Effector CD8-positive, alpha-beta T cell (primary cell): ENCODE measurements at regions not wholly inside any gene's neighbourhood (a gene's known extent, or its start where the extent isn't known, plus 50 kb on each side); places are given as distances from the start of the nearest gene placed in this dataset.
"Not testable (repeated sequence)": the region's sequence is repeated elsewhere in the genome, so short reads cannot be mapped to it uniquely, and the experiment has no call there.

Experiments used
- DNase-seq: peaks from one replicate; lab custom pipeline; 2025; lab: John Stamatoyannopoulos, UW

DNA sequence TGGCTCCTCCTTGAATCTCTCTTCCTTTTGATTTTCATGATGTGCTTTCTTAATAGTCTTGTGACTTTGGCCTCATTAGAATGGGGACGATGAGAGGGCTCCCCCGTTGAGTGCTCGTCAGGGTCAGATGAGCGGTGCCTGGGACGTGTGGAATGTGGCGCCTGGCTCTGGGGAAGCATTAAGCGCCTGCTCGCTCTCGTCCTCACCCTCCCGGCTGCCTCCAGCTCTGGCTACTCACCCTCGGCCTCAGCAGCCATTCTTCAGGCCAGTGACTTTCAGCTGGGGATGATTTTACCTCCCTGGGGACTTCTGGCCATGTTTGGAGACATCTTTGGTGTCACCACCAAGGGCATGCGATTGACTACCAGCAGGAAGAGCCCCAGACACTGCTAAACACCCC lies 69.7 kb downstream of the RPS6KA4 start:
- no peak for DNase-seq

DNA sequence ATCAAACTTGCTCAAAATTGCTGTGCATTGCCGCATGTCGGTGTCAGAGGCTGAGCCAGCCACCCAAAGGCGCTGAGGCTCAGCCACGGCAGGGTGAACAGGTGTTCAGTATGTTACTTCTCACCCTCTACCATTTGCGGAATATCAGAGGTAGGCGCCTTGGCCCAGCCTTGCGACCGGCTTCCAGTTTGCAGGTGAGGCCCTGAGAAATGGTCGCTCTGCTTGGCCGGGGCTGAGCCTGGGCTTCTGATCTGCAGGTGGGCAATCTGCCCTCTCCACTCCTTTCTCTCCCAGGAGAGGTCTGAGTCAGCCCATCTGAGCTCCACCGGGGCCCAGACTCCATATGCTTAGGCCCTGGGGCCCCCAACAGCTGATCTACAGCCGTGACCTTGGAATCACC lies 71.0 kb downstream of the RPS6KA4 start:
- DNase-seq, result no peak

DNA sequence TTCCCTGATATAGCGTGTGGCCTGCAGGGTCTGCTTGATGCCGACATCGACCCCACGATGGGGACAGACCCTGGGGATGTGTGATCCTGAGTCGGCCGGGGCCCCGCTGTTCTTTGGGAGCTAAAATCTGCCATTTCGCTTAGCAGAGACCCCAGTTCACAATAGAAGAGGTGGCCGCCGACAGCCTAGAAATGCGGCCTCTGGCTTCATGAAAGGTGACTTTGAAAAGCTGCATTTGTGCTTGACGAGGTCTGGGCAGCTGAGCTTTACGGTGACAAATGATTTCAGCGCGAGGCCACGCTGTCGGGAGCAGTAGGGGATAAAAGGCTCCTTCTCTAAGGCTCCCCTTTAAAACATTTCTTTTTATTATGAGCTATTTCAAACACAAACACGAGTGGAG lies 71.7 kb downstream of the RPS6KA4 start:
- DNase-seq, result no peak

DNA sequence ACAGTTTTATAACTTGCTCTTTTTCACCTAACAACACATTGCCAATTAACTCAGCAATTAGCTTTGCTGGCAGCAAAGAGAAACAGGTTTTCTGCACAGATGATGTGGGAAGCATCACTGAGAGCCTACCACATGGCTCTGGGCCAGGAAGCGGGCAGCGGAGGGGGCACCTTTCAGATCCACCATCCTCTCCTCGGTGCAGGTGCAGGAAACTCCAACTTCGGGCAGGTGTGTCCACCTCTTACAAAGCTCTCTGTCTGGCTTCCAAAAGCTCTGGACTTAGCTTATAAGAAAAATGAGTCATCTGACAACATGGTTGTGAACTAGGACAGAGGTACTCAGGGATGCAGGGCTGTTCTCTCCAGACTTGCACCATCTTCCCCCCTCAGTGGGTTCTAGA lies 77.0 kb downstream of the RPS6KA4 start:
- no peak for DNase-seq

DNA sequence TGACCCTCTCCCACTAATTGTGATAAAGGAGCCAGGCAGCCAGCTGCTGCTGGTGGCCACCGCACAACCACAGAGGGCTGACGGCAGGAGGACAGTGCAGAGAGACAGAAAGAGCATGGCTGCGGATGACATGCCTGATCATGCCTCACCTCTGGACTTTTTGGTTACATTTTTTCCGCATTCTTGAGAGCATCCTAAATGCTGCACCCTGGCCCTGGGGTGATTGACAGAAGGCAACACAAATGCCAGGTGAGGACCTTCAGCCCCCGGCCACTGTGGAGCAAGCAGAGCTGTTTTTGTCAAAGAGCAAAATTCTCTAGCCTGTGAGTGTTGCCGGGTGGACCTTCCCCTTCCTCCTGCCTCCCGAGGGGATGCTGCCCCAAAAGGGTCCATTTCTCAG lies 78.5 kb downstream of the RPS6KA4 start:
- no peak for DNase-seq

DNA sequence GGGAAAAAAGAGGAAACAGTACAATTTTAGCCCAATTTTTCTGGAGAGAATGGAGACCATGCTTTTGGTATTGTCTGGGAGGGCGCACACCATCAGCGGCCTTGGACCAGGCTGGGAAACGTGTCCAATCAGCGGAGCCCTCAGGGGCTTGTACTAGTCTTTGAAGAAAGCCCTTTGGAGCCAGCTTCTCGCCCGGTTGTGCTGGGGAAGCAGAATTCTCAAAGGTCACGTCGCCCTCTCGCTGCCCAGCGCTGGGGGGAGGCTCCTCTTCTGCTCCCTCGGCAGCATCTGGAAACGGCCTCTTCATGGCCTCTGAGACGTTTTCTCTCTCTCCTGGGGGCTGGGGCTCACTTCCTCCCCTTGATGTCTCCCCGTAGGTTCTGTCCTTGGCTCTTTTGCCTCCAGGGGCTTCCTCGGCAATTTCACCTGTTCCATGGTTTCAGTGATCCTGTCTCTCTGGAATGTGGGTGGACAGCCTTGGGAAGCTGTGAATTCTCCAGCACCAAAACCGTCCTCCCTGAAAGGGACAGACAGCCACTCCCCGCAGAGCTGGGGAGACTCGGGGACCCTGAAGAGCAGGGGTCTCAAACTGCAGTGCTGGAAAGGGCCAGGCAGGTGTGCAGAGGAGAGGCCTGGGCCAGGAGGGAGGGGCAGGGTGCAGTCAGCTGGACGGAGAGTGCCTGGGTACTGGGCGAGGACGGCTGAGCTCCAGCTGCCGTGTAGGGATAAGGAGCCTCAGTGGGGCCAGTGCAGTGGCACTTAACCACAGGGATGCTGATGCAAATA lies 80.2 kb downstream of the RPS6KA4 start:
- no peak for DNase-seq

DNA sequence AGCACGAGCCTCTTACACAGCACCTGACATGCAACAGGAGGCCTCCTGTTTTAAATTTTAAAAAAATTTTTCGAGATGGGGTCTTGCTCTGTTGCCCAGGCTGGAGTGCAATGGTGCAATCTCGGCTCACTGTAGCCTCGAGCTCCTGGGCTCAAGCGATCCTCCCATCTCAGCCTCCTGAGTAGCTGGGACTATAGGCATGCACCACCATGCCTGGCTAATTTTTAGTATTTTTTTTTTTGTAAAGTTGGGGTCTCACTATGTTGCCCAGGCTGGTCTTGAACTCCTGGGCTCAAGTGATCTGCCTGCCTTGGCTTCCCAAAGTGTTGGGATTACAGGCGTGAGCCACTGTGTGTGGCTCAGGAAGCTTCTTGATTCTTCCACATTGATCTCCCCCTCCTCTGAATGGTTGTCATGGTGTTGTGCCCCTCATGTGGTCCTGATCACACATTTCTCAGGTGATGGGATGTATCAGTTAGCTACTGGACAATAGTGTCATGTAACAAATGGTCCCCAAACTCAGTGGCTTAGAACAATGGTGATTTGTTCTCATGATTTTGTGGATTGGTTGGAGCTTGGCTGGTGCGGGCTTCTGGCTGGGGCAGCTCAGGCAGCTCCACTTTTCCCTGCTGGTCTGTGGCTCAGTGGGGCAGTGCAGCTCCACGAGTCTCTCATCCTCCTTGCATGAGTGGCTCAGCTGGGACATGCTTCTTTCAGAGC lies 81.0 kb downstream of the RPS6KA4 start:
- not testable (repeated sequence) for DNase-seq

DNA sequence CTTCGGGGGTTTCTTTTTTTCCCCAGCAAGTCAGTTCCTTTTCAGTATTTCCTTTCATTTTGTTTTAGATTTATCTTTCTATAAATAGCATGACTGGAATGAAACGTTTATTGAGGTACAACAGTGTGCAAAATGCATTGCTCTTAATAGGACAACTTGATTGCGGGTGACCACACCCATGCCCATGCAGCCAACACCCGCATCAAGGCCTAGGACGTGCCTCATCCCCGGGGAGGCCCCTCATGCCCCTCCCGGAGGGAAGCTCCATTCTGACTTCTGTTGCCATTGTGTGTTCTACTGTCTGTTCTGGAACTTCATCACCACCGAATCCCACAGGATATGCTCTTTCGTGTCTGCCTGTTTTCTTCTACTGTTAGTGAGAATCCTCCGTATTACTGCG lies 82.2 kb downstream of the RPS6KA4 start:
- no peak for DNase-seq

DNA sequence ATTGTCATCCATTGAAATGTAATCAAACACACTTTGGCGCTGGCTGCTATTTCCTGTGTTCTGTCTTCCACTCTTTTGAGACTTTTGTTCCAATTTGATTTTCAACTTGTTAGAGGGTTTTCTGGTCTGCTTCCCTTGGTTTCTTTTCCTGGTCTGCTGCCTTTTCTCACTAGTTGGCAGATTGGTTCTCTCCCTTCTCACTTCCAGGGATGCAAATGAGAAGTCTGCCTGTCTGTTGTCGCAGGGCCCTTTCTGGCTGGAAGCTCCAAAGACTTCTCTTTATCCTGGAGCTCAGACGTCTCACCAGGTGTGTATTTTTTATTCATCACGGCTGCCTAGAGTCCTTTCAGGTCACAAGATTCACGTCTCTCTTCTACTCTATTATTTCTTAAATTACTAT lies 84.0 kb downstream of the RPS6KA4 start:
- DNase-seq, result no peak

DNA sequence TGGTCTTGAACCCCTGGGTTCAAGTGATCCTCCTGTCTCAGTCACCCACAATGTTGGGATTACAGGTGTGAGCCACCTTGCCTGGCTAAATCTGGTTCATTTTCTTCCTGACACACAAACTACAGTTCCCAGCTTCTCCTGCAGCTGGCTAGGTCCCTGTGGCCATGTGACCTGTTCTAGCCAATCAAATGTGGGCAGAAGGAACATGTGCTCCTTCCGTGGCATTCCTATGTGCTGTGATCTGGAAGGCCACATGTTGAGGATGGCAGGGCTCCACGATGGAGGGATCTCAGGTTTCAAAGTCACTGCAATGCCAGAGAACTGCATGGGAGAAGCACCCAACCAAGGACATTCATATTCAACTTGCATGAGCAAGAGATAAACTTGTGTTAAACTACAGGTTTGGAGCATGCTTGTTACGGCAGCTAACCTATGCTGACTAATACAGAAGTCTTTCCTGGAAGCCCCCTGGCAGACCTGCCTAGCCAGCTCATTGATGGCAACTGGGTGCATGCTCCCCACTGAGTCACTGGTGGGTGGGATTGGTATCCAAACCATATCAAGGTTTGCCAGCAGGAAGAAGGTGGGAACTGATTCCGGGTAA lies 86.0 kb downstream of the RPS6KA4 start:
- no peak for DNase-seq

DNA sequence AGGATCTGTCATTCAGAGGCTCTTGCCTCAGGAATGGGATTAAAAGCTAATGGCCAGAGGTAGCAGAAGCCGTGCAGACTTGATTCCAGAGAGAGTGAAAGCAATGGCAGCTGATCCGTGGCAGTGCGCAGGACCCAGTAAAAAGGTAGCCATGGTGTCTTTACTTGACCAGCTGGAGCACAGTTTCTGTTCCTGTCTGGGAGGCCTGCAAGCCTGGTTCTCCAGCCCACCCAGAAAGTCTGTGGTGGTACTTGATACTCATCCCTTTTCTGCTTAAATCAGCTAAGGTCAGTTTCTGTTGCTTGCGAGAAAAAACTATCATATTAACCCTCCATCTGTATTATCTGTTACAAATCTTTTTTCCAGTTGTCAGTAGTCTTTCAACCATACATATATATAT lies 86.7 kb downstream of the RPS6KA4 start:
- no peak for DNase-seq

DNA sequence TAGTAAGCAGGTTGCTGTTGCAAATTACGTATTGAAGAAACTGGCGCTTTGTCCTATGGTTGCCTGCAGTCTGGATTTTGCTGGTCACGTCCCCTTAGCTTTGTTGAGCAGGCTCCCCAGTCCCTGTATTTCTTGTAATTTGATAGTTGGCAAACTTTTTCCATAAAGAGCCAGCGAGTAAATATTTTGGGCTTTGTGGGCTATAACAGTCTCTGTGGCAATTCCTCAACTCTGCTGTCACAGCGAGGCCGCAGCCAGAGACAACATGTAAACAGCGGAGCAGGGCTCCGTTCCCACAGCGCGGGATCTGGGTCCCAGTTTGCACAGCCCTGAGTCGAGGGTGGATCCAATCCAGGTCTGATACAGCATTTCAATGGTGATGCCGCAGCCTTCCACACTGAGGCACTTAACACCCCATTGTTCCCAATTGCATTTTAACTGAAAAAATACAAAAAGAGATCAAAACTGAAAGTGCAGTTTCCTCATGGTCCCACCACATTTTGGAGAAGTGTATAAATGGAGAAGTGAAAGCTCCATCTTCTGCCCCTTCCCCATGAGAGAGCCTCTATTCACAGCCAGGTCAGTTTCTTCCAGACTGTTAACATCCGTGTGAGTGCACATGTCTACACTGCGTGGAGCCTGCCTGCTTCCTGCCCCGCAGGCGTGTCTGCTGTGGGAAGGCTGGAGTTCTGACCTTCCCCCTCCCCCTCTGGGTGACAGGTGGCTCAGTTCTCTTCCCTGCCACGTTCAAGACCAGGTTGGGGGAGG lies 89.1 kb downstream of the RPS6KA4 start:
- DNase-seq, result no peak

DNA sequence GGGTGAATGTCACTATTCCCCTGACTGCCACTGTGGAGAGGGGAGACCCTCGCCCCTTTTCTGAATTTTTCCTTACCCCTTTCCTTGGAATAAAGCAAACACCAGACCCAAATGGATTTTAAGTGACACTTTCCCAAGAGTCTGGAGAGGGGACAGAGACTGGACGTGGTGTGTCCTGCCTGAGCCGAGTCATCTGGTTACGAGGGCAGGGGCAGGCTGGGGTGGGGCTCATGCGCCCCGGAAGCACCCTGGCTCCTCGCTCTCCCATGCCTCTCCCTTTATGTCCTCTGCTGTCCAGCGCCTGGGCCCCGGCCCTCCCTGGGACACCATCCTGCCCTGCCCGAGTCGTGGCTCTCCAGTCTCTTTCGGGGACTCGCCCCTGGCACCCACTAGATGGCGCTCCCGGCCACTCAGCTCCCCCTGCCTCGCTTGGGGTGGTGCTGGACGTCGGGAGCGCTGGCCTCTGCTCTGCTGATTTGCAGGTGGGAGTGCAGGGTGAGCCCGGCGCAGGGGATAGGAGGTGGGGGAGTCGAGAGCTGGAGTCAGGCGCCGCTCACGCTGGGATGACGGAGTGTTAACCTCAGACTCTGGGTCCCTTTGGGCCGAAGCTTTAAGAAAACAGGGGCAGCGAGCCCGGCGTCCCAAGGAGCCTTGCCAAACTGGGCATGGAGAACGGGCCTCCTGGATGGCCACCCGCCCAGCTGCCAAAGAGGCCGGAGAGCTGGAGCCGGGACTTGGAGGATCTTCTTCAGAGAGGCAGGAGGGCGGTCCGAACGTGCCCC lies 89.8 kb downstream of the RPS6KA4 start:
- DNase-seq, result peak; percentile 49

DNA sequence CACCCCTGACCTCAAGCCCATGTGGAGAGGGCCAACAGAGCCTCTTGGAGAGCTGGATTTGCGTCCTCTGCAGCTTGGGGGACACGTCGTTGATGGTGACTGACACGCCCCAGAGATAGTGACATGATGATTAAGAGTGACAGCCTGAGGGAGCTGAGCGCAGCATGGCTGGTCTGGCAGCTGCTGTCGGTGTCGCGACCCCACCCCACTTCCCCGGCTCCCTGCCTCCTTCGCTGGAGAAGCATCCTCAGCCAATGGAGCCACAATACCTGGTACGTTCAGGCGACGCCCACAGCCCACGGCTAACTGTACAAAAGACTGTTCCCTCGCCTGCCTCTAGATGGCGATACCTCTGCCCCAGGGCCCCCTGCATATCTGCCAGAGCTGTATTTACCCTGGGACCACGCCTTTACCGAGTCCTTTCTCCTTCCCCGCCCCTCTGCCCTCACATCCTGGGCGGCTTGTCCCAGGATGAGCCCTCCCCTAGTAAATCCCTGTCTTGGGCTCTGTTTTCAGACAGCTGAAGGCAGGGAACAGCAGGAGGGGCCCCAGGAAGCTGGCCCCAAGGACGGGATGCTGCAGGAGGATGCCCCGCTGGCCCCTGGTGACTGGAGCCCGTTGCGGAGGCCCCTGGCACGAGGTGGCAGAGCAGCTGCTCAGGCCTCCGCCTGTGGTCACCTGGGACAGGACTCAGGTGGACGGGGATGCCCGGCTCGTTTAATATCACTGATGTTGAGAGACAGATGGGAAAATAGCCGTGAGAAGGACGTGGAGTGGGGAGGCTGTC lies 90.6 kb downstream of the RPS6KA4 start:
- DNase-seq, result peak; percentile 55

DNA sequence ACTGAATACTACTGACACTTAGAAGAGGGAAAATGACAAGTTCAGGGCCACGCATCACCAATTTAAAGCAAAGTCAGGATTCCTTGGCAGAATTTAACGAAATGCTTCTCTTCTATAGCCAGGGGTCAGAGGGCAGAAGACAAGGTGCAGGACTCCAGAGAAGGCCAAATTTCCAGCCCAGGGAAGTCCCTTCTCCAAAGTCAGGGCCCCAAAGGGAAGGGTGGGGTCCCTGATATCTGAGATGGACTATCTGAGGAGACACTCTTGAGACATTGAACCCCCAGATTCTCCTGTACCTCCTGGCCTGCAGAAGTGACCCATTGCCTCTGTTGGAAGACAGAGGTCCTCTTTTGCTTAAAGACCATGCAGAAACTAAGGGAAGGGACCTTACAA lies 91.2 kb downstream of the RPS6KA4 start:
- DNase-seq, result no peak

DNA sequence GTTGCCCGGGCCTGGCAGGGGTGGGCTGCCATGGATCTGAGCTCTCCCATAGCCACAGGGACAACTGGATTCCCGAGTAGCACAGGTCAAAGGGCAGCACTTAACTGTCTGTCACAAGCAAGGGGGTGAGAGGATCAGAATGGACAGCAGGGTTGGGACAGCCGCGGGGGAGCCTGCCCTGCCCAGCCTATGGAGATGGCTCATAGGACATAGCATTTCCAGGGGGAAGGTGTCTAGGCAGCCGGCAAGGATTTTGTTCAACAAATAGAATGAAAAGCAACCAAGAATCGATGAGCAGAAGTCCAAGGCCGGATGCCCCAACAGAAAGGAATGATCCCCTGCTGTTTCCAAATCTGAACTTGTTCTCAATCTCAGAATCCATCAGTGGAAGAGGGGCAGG lies 92.9 kb downstream of the RPS6KA4 start:
- no peak for DNase-seq

DNA sequence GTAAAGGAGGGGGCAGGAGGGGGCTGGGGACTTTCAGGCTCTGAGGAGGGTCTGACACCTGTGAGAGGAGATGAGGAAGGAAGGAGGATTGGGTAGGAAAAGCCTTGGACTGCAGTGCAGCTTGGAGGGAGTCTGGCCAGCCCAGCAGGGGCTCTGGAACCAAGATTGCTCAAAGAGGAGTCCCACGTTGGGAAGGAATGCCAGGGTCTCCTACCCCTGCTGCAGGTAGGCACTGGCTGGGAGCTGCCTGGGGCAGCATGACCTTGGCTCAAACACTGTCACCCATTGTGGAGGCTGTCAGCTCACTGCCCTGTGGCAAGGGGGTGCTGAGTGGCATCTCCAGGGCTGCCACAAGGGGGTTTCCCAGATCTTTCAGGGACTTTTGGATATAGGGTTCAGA lies 94.5 kb downstream of the RPS6KA4 start:
- DNase-seq, result no peak

DNA sequence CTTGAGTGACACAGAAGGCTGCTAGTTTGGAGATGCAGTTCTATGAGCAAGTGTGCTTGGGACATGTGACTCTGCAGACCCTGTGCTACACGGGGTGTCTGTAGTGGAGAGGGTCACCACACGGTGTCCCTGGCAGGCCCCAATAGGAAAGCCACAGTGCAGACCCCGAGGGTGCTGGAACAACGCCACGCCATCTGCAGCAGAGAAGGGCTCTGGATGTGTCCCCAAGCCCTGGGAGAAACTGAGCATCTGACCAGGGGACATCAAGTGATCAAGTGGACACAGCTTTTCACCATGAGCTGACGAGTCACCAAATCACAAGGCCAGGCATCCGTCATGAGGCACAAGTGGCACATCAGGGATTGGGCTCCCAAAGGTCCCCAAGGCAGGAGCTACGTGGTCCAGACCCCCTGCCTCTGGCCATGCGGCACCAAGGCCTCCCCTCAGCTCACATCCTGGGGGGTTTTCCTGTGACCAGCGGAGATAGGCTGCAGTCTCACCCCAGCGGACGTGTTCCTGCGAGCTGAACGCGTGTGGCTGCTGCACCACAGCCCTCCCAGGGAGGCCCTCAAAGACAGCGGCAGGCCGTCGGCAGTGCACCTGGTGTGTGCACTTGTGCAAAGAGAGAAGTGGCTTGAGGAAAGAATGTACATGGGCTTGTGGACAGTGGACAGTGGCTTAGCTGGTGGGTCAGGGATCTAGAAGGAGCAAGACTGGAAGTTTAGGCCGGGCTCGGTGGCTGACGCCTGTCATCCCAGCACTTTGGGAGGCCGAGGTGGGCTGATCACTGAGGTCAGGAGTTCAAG lies 96.7 kb downstream of the RPS6KA4 start:
- DNase-seq, result no peak

DNA sequence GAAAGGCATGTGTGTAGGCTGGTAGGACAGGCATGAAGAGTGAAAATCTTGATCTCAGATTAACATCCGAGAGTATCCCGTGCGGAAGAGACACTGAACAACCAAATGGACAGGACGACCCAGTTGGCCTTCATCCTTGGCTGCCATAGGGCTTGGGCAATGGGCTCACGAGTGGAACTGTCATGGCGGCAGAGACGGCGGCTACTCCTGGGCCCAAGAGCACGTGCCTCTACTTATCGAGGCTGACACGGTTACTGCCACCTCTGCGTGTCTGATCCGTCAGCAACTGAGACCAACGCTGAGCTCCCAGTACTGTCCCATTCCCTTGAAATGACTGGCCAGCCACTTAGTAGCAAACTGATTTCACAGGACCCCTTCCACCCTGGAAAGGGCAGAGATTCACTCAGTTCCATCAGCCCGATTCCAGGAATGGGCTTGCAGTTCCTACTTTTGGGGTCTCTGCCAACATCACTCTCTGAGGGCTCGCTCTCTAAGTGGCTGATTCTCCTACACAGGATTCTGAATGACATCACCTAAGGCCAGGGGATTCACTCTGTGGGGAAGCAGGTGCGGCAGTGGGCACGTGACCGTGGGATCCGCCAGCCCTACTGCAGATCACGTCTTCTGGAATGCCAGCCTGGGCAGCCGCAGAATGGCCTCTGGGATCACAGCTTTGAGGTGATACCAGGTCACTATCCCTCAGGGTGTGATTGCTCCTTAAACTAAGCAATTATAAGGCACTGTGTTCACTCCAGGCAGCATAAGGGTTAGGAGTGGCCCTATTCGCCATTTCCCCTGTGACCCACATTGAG lies 97.8 kb downstream of the RPS6KA4 start:
- no peak for DNase-seq
